SK-N-SH (cell line): ENCODE measurements at regions not wholly inside any gene's neighbourhood (a gene's known extent, or its start where the extent isn't known, plus 50 kb on each side); places are given as distances from the start of the nearest gene placed in this dataset.

ENCODE experiments used
- CTCF ChIA-PET: fragments of 300-600, 350-600 bp; formaldehyde crosslinking; extraction: SDS; loops from one replicate; lab custom pipeline; 2021; lab: Yijun Ruan, JAX
- POLR2A ChIA-PET: fragments of 350-600 bp; sonication (Branson Sonifier 250); formaldehyde crosslinking; extraction: SDS; loops from one replicate; lab custom pipeline; 2020; ENCODE audit warnings: antibody characterized with exemption, inconsistent platforms; lab: Yijun Ruan, JAX
- DNase-seq: peaks from one replicate; pipeline ENCODE4 v3.0.0; 2012
- H2AFZ ChIP-seq: fragments of 200-600 bp; sonication (generic); 2 replicates; pipeline ENCODE4 v1.8.1; 2016; ENCODE audit warnings: antibody characterized with exemption, mild to moderate bottlenecking, low read depth
- H3F3A ChIP-seq: fragments of 200-600 bp; sonication (generic); replicated peaks from 2 replicates; pipeline ENCODE3; 2016; ENCODE audit warnings: antibody characterized with exemption, mild to moderate bottlenecking; ENCODE audit not compliant: insufficient read depth
- H3K27ac ChIP-seq, 2 experiments: fragments of 200-500 bp in 1 of 2; fragments of 200-600 bp in 1 of 2; sonication (Bioruptor generic) in 1 of 2; sonication (generic), shearing (Covaris generic) in 1 of 2; 2 replicates each; pipeline versions ENCODE4 v1.5.1 to v1.6.1; 2014 to 2016; ENCODE audit warnings: low read depth in 2 of 2, inconsistent platforms in 1 of 2, low read length in 1 of 2, mild to moderate bottlenecking in 1 of 2, mixed read lengths in 1 of 2
- H3K27me3 ChIP-seq: fragments of 200-600 bp; sonication (generic), shearing (Covaris generic); 2 replicates; pipeline ENCODE4 v1.6.1; 2016; ENCODE audit warnings: mixed run types; ENCODE audit not compliant: insufficient read depth
- H3K36me3 ChIP-seq, 2 experiments: fragments of 200-500 bp in 1 of 2; fragments of 200-600 bp in 1 of 2; sonication (Bioruptor generic) in 1 of 2; sonication (generic) in 1 of 2; replicated peaks in 1 of 2; 2 replicates each; pipeline versions ENCODE3 to v1.5.1; 2014 to 2016; ENCODE audit warnings: low read length in 1 of 2, mild to moderate bottlenecking in 1 of 2; ENCODE audit not compliant: insufficient read depth in 2 of 2, control insufficient read depth in 1 of 2
- H3K4me1 ChIP-seq, 2 experiments: fragments of 200-500 bp in 1 of 2; fragments of 200-600 bp in 1 of 2; sonication (Bioruptor generic) in 1 of 2; sonication (generic), shearing (Covaris generic) in 1 of 2; 2 replicates each; pipeline versions ENCODE4 v1.5.1 to v1.6.1; 2014 to 2016; ENCODE audit warnings: low read depth in 1 of 2, low read length in 1 of 2, mixed run types in 1 of 2; ENCODE audit not compliant: insufficient read depth in 2 of 2, control insufficient read depth in 1 of 2
- H3K4me2 ChIP-seq: fragments of 200-600 bp; sonication (generic), shearing (Covaris generic); 2 replicates; pipeline ENCODE4 v1.6.1; 2017; ENCODE audit warnings: mixed run types
- H3K4me3 ChIP-seq, 2 experiments: fragments of 200-500 bp in 1 of 2; fragments of 200-600 bp in 1 of 2; sonication (Bioruptor generic) in 1 of 2; sonication (generic), shearing (Covaris generic) in 1 of 2; 2 replicates each; pipeline versions ENCODE4 v1.5.1 to v1.8.1; 2014 to 2016; ENCODE audit warnings: low read depth in 2 of 2, inconsistent platforms in 1 of 2, low read length in 1 of 2, mild to moderate bottlenecking in 1 of 2, mixed read lengths in 1 of 2, moderate library complexity in 1 of 2
- H3K79me2 ChIP-seq: fragments of 200-600 bp; sonication (generic); 2 replicates; pipeline ENCODE4 v1.8.1; 2017; ENCODE audit warnings: mild to moderate bottlenecking; ENCODE audit not compliant: insufficient read depth
- H3K9ac ChIP-seq: fragments of 200-600 bp; sonication (generic); 2 replicates; pipeline ENCODE4 v1.6.1; 2017; ENCODE audit warnings: mixed run types
- H3K9me2 ChIP-seq: fragments of 200-600 bp; sonication (generic); 2 replicates; pipeline ENCODE4 v1.6.1; 2017; ENCODE audit warnings: mixed run types
- H3K9me3 ChIP-seq: fragments of 200-600 bp; sonication (generic); 2 replicates; pipeline ENCODE4 v1.6.1; 2017; ENCODE audit warnings: mixed run types, mild to moderate bottlenecking, moderate library complexity
- H4K20me1 ChIP-seq: fragments of 200-600 bp; sonication (generic); 2 replicates; pipeline ENCODE4 v1.6.1; 2017; ENCODE audit warnings: mild to moderate bottlenecking, mixed run types; ENCODE audit not compliant: insufficient read depth
- CHD2 ChIP-seq: fragments of 150-350 bp; IDR thresholded peaks from 2 replicates; pipeline ENCODE4 v1.6.1; 2018; ENCODE audit warnings: low read length; ENCODE audit not compliant: partially characterized antibody
- EZH2phosphoT487 ChIP-seq: fragments of 200-600 bp; sonication (generic); IDR thresholded peaks from 2 replicates; pipeline ENCODE4 v1.6.1; 2017; ENCODE audit warnings: low read depth, mixed run types, mild to moderate bottlenecking, antibody characterized with exemption, moderate library complexity, borderline replicate concordance
- FOSL2 ChIP-seq: IDR thresholded peaks from 2 replicates; pipeline ENCODE4 v1.4.0; 2012; ENCODE audit warnings: low read depth, mild to moderate bottlenecking, moderate library complexity, borderline replicate concordance
- FOXJ3 ChIP-seq: sonication (generic); formaldehyde crosslinking; IDR thresholded peaks from 2 replicates; pipeline ENCODE4 v1.5.1; 2020; ENCODE audit warnings: mild to moderate bottlenecking, missing genetic modification reagents
- FOXM1 ChIP-seq: IDR thresholded peaks from 2 replicates; pipeline ENCODE4 v1.4.0; 2012; ENCODE audit warnings: low read depth, mild to moderate bottlenecking
- GABPA ChIP-seq: IDR thresholded peaks from 2 replicates; pipeline ENCODE4 v1.4.0; 2012; ENCODE audit warnings: low read depth, mild to moderate bottlenecking
- GATA2 ChIP-seq: sonication (generic); formaldehyde crosslinking; IDR thresholded peaks from 2 replicates; pipeline ENCODE4 v1.5.0; 2020; ENCODE audit warnings: mild to moderate bottlenecking, missing genetic modification reagents
- JUND ChIP-seq: IDR thresholded peaks from 2 replicates; pipeline ENCODE4 v1.4.0; 2012
- MAX ChIP-seq: IDR thresholded peaks from 2 replicates; pipeline ENCODE4 v1.4.0; 2012; ENCODE audit warnings: low read depth
- MEF2A ChIP-seq: IDR thresholded peaks from 2 replicates; pipeline ENCODE4 v1.4.0; 2012; ENCODE audit warnings: low read depth, borderline replicate concordance
- MXI1 ChIP-seq: IDR thresholded peaks from 2 replicates; pipeline ENCODE4 v1.6.1; 2012; ENCODE audit warnings: mild to moderate bottlenecking, low read depth, low read length, improper control_type of control experiment
- NRF1 ChIP-seq: IDR thresholded peaks from 2 replicates; pipeline ENCODE4 v1.6.1; 2012; ENCODE audit warnings: low read depth, mild to moderate bottlenecking, low read length
- POLR2AphosphoS5 ChIP-seq: IDR thresholded peaks from 2 replicates; pipeline ENCODE4 v1.6.1; 2012; ENCODE audit warnings: low read depth, low read length
- SIN3A ChIP-seq: IDR thresholded peaks from 2 replicates; pipeline ENCODE4 v1.6.1; 2012; ENCODE audit warnings: low read depth, mild to moderate bottlenecking, low read length, moderate library complexity, borderline replicate concordance
- TEAD4 ChIP-seq: IDR thresholded peaks from 2 replicates; pipeline ENCODE4 v1.4.0; 2012; ENCODE audit warnings: mild to moderate bottlenecking, borderline replicate concordance; ENCODE audit not compliant: insufficient read depth
- YY1 ChIP-seq: IDR thresholded peaks from 2 replicates; pipeline ENCODE4 v1.4.0; 2012; ENCODE audit warnings: low read depth, mild to moderate bottlenecking
- WGBS: methylation state at CpG from one replicate; pipeline ENCODE4 v1.1.6; 2017; ENCODE audit warnings: low lambda C conversion rate; 5-methylcytosine and 5-hydroxymethylcytosine counted together
- TF ChIP-seq, protein P1 (sequence below): fragments of 200-600 bp; sonication (generic); IDR thresholded peaks from 2 replicates; pipeline ENCODE4 v1.6.1; 2017; ENCODE audit warnings: antibody characterized with exemption, mild to moderate bottlenecking, moderate library complexity
- TF ChIP-seq, protein P2 (sequence below): IDR thresholded peaks from 2 replicates; pipeline ENCODE4; 2012
- TF ChIP-seq, protein P3 (sequence below): IDR thresholded peaks from 2 replicates; pipeline ENCODE4 v1.4.0; 2012; ENCODE audit warnings: low read depth, borderline replicate concordance

- TF ChIP-seq JUND (peak; percentile 70), YY1 (no peak)
These were observed 553.1 kb downstream of the LRRC70 start (continued) for GRCh38 chr5:63131626-63132285.

- H3K9me2 ChIP-seq, result no peaks in the 10 kb centered on the region
- CTCF ChIA-PET, result no interaction called here
- no peaks in the 10 kb centered on the region for H3K36me3 ChIP-seq
- peaks cover 5% of the 10 kb centered on the region for H3F3A ChIP-seq
- TF ChIP-seq FOXM1 (no peak), POLR2AphosphoS5 (no peak), SIN3A (no peak), FOXJ3 (CRISPR knock-in tag) (no peak), MEF2A (no peak), CHD2 (no peak), MAX (no peak), TEAD4 (no peak), GATA2 (CRISPR knock-in tag) (no peak), NRF1 (no peak), MXI1 (no peak), EZH2phosphoT487 (no peak), FOSL2 (no peak), GABPA (no peak), JUND (no peak)
- TF ChIP-seq, protein P1, sequence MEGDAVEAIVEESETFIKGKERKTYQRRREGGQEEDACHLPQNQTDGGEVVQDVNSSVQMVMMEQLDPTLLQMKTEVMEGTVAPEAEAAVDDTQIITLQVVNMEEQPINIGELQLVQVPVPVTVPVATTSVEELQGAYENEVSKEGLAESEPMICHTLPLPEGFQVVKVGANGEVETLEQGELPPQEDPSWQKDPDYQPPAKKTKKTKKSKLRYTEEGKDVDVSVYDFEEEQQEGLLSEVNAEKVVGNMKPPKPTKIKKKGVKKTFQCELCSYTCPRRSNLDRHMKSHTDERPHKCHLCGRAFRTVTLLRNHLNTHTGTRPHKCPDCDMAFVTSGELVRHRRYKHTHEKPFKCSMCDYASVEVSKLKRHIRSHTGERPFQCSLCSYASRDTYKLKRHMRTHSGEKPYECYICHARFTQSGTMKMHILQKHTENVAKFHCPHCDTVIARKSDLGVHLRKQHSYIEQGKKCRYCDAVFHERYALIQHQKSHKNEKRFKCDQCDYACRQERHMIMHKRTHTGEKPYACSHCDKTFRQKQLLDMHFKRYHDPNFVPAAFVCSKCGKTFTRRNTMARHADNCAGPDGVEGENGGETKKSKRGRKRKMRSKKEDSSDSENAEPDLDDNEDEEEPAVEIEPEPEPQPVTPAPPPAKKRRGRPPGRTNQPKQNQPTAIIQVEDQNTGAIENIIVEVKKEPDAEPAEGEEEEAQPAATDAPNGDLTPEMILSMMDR, result no peak
- TF ChIP-seq, protein P2, sequence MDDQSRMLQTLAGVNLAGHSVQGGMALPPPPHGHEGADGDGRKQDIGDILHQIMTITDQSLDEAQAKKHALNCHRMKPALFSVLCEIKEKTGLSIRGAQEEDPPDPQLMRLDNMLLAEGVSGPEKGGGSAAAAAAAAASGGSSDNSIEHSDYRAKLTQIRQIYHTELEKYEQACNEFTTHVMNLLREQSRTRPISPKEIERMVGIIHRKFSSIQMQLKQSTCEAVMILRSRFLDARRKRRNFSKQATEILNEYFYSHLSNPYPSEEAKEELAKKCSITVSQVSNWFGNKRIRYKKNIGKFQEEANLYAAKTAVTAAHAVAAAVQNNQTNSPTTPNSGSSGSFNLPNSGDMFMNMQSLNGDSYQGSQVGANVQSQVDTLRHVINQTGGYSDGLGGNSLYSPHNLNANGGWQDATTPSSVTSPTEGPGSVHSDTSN, result no peak
- TF ChIP-seq, protein P3, sequence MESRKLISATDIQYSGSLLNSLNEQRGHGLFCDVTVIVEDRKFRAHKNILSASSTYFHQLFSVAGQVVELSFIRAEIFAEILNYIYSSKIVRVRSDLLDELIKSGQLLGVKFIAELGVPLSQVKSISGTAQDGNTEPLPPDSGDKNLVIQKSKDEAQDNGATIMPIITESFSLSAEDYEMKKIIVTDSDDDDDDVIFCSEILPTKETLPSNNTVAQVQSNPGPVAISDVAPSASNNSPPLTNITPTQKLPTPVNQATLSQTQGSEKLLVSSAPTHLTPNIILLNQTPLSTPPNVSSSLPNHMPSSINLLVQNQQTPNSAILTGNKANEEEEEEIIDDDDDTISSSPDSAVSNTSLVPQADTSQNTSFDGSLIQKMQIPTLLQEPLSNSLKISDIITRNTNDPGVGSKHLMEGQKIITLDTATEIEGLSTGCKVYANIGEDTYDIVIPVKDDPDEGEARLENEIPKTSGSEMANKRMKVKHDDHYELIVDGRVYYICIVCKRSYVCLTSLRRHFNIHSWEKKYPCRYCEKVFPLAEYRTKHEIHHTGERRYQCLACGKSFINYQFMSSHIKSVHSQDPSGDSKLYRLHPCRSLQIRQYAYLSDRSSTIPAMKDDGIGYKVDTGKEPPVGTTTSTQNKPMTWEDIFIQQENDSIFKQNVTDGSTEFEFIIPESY, result no peak
- TF ChIP-seq, all 33 proteins: peak for 0
- no peak overlapping the region for H3K4me3 ChIP-seq
- no peak overlapping the region for H2AFZ ChIP-seq
- peaks cover 0 to 8% of the 10 kb centered on the region in 2 experiments; a peak in 1 of 4 replicates for H3K4me1 ChIP-seq
- no peaks in the 10 kb centered on the region for H3K79me2 ChIP-seq
- no peak overlapping the region for H3K9ac ChIP-seq
- no peaks in the 10 kb centered on the region for H4K20me1 ChIP-seq
- POLR2A ChIA-PET, result no interaction called here
- no peak overlapping the region for H3K4me2 ChIP-seq
- DNase-seq, result no peak
- H3K27ac ChIP-seq, result no peak overlapping the region
- WGBS, result 38% methylated on average over 1 of the region's 1 CpG
- H3K9me3 ChIP-seq, result no peaks in the 10 kb centered on the region
- no peaks in the 10 kb centered on the region for H3K27me3 ChIP-seq
These were observed 550.1 kb downstream of the LRRC70 start for GRCh38 chr5:63128761-63129160.
